22Rv1 (cell line): ENCODE measurements at regions not wholly inside any gene's neighbourhood (a gene's known extent, or its start where the extent isn't known, plus 50 kb on each side); places are given as distances from the start of the nearest gene placed in this dataset.
"Not testable (repeated sequence)": the region's sequence is repeated elsewhere in the genome, so short reads cannot be mapped to it uniquely, and the experiment has no call there.

Experiments used
- CTCF ChIP-seq: fragments of 450-650 bp; IDR thresholded peaks from 2 replicates; pipeline ENCODE4 v1.5.1; 2017; ENCODE audit warnings: mild to moderate bottlenecking
- ZFX ChIP-seq: fragments of 450-650 bp; IDR thresholded peaks from 2 replicates; pipeline ENCODE4 v1.6.1; 2017; ENCODE audit warnings: antibody characterized with exemption, borderline replicate concordance

- not testable (repeated sequence) for TF ChIP-seq CTCF, ZFX
Observed at GRCh38 chr13:18195365-18195678, 986.3 kb downstream of the TUBA3C start.
